Heart left ventricle (tissue), 16 donors: ENCODE measurements at regions not wholly inside any gene's neighbourhood (a gene's known extent, or its start where the extent isn't known, plus 50 kb on each side); places are given as distances from the start of the nearest gene placed in this dataset.

Experiments used
- ATAC-seq, 4 donors: fragments of 200-7000 bp; cut with Tn5 transposase; one replicate each; pipeline ENCODE4 v1.9.1; 2020 to 2022; ENCODE audit warnings: moderate library complexity in 4 of 4, mild to moderate bottlenecking in 3 of 4, moderate number of reproducible peaks in 1 of 4
- DNase-seq, 5 donors: peaks; one replicate each; pipeline ENCODE4 v3.0.0-alpha.2; 2020
- H3K27ac ChIP-seq, 12 donors: fragments of 200-600 bp; sonication (generic) in 4 of 12; one replicate each; pipeline versions ENCODE4 v1.5.0 to v1.8.0; 2016 to 2022; ENCODE audit warnings: mild to moderate bottlenecking in 2 of 12
- H3K27me3 ChIP-seq, 9 donors: fragments of 200-600 bp; sonication (generic) in 2 of 9; one replicate each; pipeline versions ENCODE4 v1.5.1 to v1.8.0; 2016 to 2022; ENCODE audit warnings: mild to moderate bottlenecking in 3 of 9
- H3K36me3 ChIP-seq, 9 donors: fragments of 200-600 bp; sonication (generic) in 2 of 9; one replicate each; pipeline versions ENCODE4 v1.5.0 to v1.8.0; 2018 to 2022; ENCODE audit warnings: mild to moderate bottlenecking in 2 of 9
- H3K4me1 ChIP-seq, 12 donors: fragments of 200-600 bp; sonication (generic) in 4 of 12; one replicate each; pipeline versions ENCODE4 v1.5.0 to v1.8.0; 2016 to 2022; ENCODE audit warnings: mild to moderate bottlenecking in 3 of 12
- H3K4me3 ChIP-seq, 12 donors: fragments of 200-600 bp; sonication (generic) in 4 of 12; one replicate each; pipeline versions ENCODE4 v1.5.0 to v1.8.0; 2017 to 2022; ENCODE audit warnings: mild to moderate bottlenecking in 9 of 12, moderate library complexity in 4 of 12
- H3K9me3 ChIP-seq, 12 donors: fragments of 200-600 bp; sonication (generic) in 4 of 12; one replicate each; pipeline versions ENCODE4 v1.5.0 to v1.8.0; 2016 to 2022; ENCODE audit warnings: mild to moderate bottlenecking in 1 of 12
- POLR2A ChIP-seq, 2 donors: fragments of 450-650 bp; IDR thresholded peaks; one replicate each; pipeline ENCODE4 v1.6.1; 2017; ENCODE audit warnings: antibody characterized with exemption in 2 of 2, mild to moderate bottlenecking in 2 of 2, moderate library complexity in 2 of 2
- WGBS, 4 donors: extraction: QIAGEN DNeasy Blood & Tissue Kit in 2 of 4; methylation state at CpG; one replicate each; pipeline versions ENCODE4 v1.1.5 to v1.1.7; 2013 to 2018; 5-methylcytosine and 5-hydroxymethylcytosine counted together
- intact Hi-C, 10 donors: fragments of 100-400 bp; cut with DNase I; formaldehyde crosslinking; loops; one replicate each; pipeline versions ENCODE4 v1.11.1 to v1.14.2; 2022
- TF ChIP-seq, protein P1 (sequence below), 12 donors: fragments of 200-600 bp; sonication (generic) in 4 of 12; IDR thresholded peaks; one replicate each; pipeline versions ENCODE4 v1.5.0 to v1.8.0; 2018 to 2022; ENCODE audit warnings: antibody characterized with exemption in 12 of 12, mild to moderate bottlenecking in 5 of 12
- donor health status: ischemic (EF 13 %, LVEDD 7.1; RV severe dilation, severe dysfunction).
- donor health status: healthy with polysubstance abuse.
- donor health status: DM: no; HTN: yes; CAD: no.
- donor health status: DM: no; HTN: no; CAD: no.
- donor health status: ischemic (EF 25% LVEDD 6.9; RV normal size, moderate dysfunction).
- donor health status: ischemic (EF 25% LVEDD 5.7; RV mildly dilated, moderate dysfunction).
- donor health status: healthy.
- donor health status: DM: yes; HTN: yes; CAD: no.
- donor health status: ischemic (EF 35%, LVEDD 5.7; RV mildly dilated, moderate dysfunction).
- donor health status: nonischemic (EF 11% LVEDD 7.7; RV severe dilation, severe dysfunction).
- donor health status: DM: yes; HTN: yes; CAD: no.
- donor health status: PGD.
- donor health status: ischemic (EF 29% LVEDD 5.4; RV normal size, mild dysfunction).
- donor health status: nonischemic (EF 23%, LVEDD 6.1; RV moderate dilation, normal function).

DNA sequence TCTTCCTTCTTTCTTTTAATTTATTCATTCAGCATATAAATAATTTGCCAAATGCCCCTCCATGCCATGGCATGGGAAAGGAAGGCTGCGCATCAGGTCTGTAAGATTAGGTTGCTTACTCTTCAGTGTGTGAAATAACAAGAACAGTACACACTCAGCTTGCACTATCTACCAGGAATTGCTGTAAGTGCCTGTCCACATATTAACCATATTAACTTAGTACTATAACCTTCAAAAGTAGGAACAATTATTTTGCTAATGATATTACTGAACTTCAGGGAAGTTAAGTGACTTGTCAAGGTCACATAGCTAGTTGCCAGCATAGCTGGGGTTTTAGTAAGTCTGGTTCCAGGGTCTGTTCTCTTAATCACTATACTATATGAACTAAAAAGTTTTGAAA lies 89.2 kb upstream of the PMFBP1 start:
- DNase-seq (no peak), ATAC-seq (no peak)
- peaks cover 0 to 3% (median 0%) of the 10 kb centered on the region in 12 donors for H3K9me3 ChIP-seq
- H3K4me3 ChIP-seq = no peak overlapping the region
- WGBS, 4 donors = 44 to 98% (median 91%) methylated on average over 1 of the region's 1 CpG
- H3K27me3 ChIP-seq = no peaks in the 10 kb centered on the region
- no peaks in the 10 kb centered on the region for H3K4me1 ChIP-seq
- TF ChIP-seq, protein P1, sequence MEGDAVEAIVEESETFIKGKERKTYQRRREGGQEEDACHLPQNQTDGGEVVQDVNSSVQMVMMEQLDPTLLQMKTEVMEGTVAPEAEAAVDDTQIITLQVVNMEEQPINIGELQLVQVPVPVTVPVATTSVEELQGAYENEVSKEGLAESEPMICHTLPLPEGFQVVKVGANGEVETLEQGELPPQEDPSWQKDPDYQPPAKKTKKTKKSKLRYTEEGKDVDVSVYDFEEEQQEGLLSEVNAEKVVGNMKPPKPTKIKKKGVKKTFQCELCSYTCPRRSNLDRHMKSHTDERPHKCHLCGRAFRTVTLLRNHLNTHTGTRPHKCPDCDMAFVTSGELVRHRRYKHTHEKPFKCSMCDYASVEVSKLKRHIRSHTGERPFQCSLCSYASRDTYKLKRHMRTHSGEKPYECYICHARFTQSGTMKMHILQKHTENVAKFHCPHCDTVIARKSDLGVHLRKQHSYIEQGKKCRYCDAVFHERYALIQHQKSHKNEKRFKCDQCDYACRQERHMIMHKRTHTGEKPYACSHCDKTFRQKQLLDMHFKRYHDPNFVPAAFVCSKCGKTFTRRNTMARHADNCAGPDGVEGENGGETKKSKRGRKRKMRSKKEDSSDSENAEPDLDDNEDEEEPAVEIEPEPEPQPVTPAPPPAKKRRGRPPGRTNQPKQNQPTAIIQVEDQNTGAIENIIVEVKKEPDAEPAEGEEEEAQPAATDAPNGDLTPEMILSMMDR (IDR thresholded peaks at IDR 0.05) = no peak
- no peak for TF ChIP-seq POLR2A (IDR thresholded peaks at IDR 0.05)
- no peaks in the 10 kb centered on the region for H3K36me3 ChIP-seq
- no peak overlapping the region for H3K27ac ChIP-seq
- intact Hi-C loops = no loop called here

- no peak for ATAC-seq
- intact Hi-C loops = no loop called here
- H3K4me3 ChIP-seq = no peak overlapping the region
- no peaks in the 10 kb centered on the region for H3K36me3 ChIP-seq
- TF ChIP-seq, protein P1 (IDR thresholded peaks at IDR 0.05) = no peak
- no peak for TF ChIP-seq POLR2A (IDR thresholded peaks at IDR 0.05)
- no peak for DNase-seq
- WGBS, 4 donors = 81 to 87% (median 86%) methylated on average over 2 of the region's 2 CpGs
- H3K27ac ChIP-seq = no peak overlapping the region
- no peaks in the 10 kb centered on the region for H3K4me1 ChIP-seq
- H3K9me3 ChIP-seq = peaks cover 0 to 3% (median 0%) of the 10 kb centered on the region in 12 donors
- no peaks in the 10 kb centered on the region for H3K27me3 ChIP-seq
Measured at GRCh38 chr16:72256398-72257066, 84.6 kb upstream of the PMFBP1 start.

DNA sequence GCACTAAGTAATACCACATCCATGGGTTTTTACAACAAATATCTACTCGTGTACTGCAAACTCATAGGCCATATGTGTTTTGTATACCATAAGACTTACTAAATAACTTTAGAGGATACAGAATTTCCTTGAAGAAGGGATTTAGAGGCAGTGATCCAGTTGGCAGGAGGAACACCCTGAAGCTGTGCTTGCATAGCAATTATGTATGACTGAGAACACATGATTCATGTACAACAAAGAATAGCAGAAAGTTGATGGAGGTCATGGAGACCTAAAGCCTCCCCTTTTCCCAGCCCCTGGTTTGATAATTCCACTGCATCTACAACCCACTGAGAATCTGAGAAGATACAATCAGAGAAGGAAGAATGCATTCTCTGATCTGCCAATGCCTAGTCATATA lies 83.8 kb upstream of the PMFBP1 start:
- Histone ChIP-seq H3K36me3 (no peaks in the 10 kb centered on the region), H3K27me3 (no peaks in the 10 kb centered on the region), H3K4me1 (no peaks in the 10 kb centered on the region), H3K27ac (no peak overlapping the region), H3K4me3 (no peak overlapping the region), H3K9me3 (peaks cover 0 to 3% (median 0%) of the 10 kb centered on the region in 12 donors)
- no peak for DNase-seq
- TF ChIP-seq POLR2A (IDR thresholded peaks at IDR 0.05) = no peak
- TF ChIP-seq, protein P1 (IDR thresholded peaks at IDR 0.05) = no peak
- 87 to 95% (median 89%) methylated on average over 1 of the region's 1 CpG for WGBS, 4 donors
- intact Hi-C loops = no loop called here
- no peak for ATAC-seq

DNA sequence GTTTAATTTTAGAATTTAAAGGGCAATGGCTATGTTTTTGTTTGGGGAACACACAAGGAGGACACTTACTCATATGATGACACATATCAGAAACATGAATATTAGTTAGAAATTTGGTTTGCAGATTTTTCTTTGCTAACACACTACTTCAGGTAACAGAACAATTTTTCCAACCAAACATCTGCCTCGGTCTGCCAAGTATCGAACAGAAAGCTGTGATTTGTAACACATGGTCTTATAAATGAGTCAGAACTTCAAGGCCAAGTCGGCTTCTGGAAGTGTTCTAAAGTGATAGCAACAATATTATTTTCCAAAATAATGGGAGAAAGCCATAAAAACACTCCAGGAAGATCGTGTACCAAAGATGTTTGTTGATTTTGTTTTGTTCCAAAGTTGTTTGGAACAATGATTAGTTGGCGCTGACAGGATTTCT lies 75.9 kb upstream of the PMFBP1 start:
- TF ChIP-seq, protein P1 (IDR thresholded peaks at IDR 0.05) = no peak
- TF ChIP-seq POLR2A (IDR thresholded peaks at IDR 0.05) = no peak

More for the DNA sequence above, 75.9 kb upstream of the PMFBP1 start:
- Histone ChIP-seq H3K27me3 (peaks cover 0 to 5% (median 0%) of the 10 kb centered on the region in 9 donors), H3K27ac (no peak overlapping the region), H3K9me3 (no peaks in the 10 kb centered on the region), H3K4me1 (no peaks in the 10 kb centered on the region), H3K4me3 (no peak overlapping the region), H3K36me3 (no peaks in the 10 kb centered on the region)
- no peak for ATAC-seq
- no peak for DNase-seq
- intact Hi-C loops = no loop called here
- 60 to 79% (median 65%) methylated on average over 5 of the region's 5 CpGs for WGBS, 4 donors
